GM10266 (cell line): ENCODE measurements at regions not wholly inside any gene's neighbourhood (a gene's known extent, or its start where the extent isn't known, plus 50 kb on each side); places are given as distances from the start of the nearest gene placed in this dataset.

ENCODE experiments used
- DNase-seq: peaks from one replicate; pipeline ENCODE4 v3.0.0; 2012; ENCODE audit errors: extremely low spot score
- CTCF ChIP-seq: IDR thresholded peaks from 2 replicates; pipeline ENCODE4 v1.5.1; 2012; ENCODE audit warnings: mild to moderate bottlenecking, low read depth; ENCODE audit not compliant: control insufficient read depth, insufficient read depth; ENCODE audit errors: missing control alignments

- TF ChIP-seq CTCF, result no peak
- no peak for DNase-seq
Observed at GRCh38 chr13:70856025-70856424, 747.8 kb upstream of the KLHL1 start.

DNA sequence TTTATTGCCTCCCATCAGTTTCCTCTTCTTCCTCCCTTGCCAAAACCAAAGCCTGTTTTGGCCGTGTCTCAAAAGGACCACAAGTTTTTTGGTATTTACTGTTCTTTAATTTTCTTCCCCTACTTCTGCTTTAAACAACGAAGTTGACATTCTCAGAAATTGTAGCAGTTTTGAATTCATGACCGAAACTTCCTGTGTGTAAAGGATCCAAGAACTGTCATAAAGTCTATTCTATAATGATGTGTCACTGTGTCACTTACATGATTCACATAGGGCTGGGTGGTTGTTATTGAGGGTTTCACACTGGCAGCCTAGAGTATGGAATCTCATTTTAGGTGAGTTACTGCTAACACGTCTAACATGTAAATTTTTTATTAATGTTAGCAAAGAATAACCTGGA, 741.0 kb upstream of the KLHL1 start:
- DNase-seq, result no peak
- TF ChIP-seq CTCF, result no peak

GRCh38 chr13:70844391-70845108, 736.3 kb upstream of the KLHL1 start:
- DNase-seq, result no peak
- no peak for TF ChIP-seq CTCF

- TF ChIP-seq CTCF, result no peak
- DNase-seq, result no peak
Observed at GRCh38 chr13:70842062-70842644, 733.9 kb upstream of the KLHL1 start.

- DNase-seq, result no peak
- no peak for TF ChIP-seq CTCF
Observed at GRCh38 chr13:70841240-70842061, 733.2 kb upstream of the KLHL1 start.

GRCh38 chr13:70835371-70835770, 727.1 kb upstream of the KLHL1 start:
- no peak for TF ChIP-seq CTCF
- no peak for DNase-seq

DNA sequence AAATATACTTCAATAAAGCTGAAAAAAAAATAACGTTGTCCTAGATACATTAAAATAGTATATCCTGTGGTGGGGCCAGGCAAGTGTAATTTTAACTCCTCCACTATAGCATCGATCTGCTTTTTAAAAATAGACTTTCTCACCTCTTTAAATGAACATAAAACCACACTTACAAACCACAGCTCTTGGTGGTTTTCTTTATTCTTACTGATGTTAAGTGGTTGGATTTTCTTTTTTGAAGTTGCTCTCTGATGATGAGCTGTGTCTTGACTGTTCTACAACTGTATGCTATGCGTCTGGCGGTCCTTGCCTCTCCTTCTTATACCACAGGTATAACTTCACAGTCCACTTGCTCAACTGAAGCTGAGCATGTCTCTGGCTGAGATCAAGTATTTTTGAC, 721.5 kb upstream of the KLHL1 start:
- no peak for TF ChIP-seq CTCF
- DNase-seq, result no peak
